Stimulated activated CD8-positive, alpha-beta memory T cell treated with anti-CD3 and anti-CD28 coated beads, Interleukin-4, amount 100 ng/mL, for 24 hours (primary cell): ENCODE measurements at regions not wholly inside any gene's neighbourhood (a gene's known extent, or its start where the extent isn't known, plus 50 kb on each side); places are given as distances from the start of the nearest gene placed in this dataset.

ENCODE experiments used
- DNase-seq: peaks from one replicate; pipeline ENCODE4 v3.0.0-alpha.2; 2020; ENCODE audit warnings: low read depth

DNA sequence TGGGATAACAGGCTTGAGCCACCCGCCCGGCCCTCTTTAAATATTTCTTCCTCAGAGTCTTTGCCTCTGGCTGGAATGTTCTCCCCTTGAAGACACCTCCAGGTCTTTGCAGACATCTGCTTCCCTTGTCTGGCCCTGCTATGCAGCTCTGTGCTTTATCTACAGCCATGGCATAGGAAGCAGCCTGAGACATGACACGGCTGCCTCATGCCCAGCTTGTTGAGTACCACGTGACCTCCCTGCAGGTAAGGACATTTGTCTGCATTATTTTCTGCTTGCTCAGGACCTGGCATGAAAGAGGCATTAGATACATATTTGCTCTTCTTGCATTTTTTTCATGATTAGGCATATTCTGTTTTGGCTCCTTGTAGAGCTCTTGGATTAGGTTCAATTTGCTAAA lies 113.8 kb upstream of the KLF6 start:
- no peak for DNase-seq

- no peak for DNase-seq
Measured at GRCh38 chr10:3897156-3897555, 112.1 kb upstream of the KLF6 start.

DNA sequence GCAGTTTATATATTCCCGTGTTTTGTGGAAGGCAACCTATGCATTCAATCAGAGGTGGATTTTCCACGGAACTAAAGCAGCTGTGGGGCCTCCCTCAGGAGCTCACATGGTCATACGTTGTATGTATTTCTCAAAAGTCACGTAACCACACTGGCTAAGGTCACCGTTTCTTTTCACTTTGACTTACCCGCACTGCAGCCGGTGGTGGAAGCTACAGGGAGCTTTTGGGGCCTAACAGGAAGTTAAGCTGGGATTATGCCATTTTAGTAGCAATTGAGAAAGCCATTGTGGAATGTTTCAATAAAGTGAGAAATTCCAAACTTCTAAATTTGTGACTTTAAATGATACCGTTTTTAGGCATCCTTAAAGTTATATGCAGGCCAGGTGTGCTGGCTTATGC lies 111.2 kb upstream of the KLF6 start:
- no peak for DNase-seq

DNA sequence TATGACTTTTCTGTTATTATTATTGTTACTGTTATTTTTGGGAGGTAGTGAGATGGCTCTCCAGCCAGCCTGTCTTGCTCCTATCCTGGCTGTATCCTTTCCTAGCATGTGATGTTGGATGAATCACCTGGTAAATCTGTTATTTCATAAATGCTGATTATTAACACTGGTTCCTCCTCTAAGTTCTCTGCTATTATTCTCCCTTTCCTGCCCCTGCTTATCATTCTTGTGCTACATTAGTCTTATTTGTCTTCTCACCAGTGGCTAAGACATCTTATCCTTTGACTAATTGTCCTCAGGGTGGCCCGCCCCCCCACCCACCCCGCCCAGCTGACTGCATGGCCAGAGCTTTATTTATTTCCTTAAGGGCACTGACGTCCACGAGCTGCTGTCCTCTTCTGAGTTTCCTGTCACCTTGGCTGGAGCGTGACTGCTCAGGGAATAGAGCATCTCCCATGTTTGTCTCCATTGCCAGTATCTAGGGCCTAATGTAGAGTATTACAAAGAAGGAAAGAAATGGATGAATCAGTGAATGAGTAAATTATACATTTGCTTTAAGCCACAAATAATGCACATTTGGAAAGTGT lies 110.1 kb upstream of the KLF6 start:
- DNase-seq: no peak

DNA sequence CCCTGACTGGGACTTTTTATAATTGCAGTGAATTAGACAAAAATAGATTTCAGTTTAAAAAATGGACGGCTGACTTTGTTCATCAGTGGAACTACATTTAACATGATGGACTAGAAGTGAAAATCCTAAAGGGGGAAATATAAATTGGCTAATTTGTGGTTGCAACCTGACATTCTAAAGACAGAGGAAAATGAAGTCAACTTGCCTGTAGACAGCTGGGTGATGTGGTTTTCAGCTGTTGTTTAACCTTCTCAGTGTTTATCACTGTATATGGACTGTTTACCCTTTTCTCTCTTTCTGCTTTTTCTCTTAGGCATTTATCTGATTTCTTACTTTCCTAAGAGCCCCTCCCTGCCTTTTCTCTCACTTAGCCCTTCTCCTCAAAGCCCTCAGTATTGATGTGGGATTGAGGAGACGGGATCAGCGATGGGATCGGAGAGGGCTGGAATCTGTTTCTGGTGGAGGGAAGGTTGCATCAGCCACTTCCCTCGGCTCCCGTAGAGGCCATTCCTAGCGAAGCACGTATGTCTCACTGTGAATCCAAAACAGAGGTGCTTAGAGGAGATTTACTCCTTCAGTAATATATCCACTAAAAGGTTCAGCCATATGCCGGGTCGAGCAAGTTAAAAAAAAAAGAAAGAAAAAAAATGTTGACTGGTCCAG lies 109.0 kb upstream of the KLF6 start:
- no peak for DNase-seq

GRCh38 chr10:3892440-3893425 lies 107.7 kb upstream of the KLF6 start:
- no peak for DNase-seq

- DNase-seq: no peak
Measured at GRCh38 chr10:3891396-3891795, 106.4 kb upstream of the KLF6 start.

DNA sequence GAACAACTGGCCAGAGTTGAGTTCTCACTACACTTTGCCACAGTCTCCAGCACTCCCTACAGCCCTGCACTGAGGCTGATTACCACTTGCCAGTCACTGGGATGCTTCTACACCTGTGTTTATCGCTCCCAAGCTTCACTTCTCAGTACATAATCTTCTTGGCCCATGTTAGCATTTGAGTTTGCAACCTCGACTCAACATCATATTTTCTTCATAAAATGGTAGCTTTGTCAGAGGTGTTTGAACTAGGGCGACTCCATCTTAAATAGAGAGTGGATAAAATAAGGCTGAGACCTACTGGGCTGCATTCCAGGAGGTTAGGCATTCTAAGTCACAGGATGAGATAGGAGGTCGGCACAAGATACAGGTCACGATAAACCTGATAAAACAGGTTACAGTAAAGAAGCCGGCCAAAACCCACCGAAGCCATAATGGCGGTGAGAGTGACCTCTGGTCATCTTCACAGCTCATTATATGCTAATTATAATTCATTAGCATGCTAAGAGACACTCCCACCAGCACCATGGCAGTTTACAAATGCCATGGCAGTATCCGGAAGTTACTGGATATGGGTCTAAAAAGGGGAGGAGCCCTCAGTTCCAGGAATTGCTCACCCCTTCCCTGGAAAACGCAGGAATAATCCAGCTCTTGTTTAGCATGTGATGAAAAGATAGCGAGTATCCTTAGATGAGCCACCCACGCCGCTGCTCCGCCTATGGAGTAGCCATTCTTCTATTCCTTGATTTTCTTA lies 105.8 kb upstream of the KLF6 start:
- no peak for DNase-seq

- no peak for DNase-seq
Measured at GRCh38 chr10:3889961-3890522, 105.0 kb upstream of the KLF6 start.

DNA sequence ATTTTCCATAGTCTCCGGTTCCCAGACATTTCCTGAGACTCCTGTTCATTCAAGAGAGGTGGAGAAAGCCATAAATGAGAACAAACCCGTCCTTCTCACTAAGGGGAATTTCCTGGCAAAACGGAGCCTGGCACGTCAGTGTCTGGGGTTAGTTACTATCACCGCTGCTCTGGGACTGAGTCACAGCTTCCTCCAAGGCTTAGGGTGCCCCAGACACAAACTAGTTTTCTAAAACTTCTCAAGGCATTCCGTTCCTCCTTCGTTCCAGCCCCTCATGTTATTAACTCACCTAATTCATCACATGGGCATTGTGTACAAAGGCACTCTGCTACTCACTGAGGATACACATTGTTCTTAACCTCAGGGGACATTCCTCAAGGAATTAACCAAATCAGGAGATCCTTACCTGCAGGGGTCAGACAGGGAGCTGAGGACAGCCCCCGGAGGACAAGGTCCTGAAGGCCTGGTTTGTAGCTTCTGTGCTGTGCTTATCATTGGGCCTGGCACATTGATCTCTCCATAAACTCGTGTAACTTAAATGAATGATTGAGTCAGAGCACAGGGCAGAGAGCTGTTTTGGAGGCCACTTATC lies 103.0 kb upstream of the KLF6 start:
- DNase-seq: peak; percentile 34

DNA sequence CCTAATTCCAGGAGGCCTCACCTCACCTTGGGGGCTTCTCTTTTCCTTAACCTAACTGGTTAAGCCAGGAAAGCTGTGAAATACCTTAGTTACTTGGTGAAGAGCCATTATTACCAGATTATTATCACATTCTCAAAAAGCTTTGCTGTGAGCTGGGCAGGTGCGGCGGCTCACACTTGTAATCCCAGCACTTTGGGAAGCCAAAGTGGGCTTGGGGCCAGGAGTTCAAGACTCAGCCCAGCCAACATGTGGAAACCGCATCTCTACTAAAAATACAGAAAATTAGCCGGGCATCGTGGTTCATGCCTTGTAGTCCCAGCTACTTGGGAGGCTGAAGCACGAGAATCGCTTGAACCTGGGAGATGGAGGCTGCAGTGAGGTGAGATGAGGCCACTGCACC lies 102.4 kb upstream of the KLF6 start:
- DNase-seq: no peak

DNA sequence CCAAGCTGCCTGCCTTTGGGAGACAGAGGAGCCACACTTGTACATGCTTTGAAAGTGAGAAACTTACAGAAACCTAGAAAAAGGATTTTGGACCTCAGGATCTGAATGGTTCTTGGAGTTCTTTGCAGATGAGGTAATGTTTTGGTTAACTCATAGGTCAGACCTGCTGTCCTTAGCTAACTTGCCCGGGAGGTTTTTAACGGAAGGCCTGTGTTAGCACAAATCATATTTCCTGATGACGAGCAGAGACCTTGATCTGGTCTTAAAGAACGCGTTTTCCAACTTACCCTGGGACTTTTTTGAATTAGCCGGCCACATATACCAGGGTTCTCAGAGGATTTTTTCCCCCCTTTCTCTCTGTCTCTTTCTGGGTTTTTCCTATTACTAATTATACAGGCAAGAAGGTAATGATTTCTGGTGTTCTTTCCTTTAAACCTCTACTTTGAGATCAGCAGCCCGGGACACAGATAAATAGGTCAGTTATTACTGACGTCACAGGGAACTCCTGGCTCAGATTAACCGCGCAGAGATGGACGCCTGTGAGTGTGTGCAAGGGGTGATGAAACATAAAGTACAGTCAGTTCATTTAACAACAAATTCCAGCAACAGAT lies 101.7 kb upstream of the KLF6 start:
- DNase-seq: no peak

- DNase-seq: no peak
Measured at GRCh38 chr10:3886191-3886590, 101.2 kb upstream of the KLF6 start.

DNA sequence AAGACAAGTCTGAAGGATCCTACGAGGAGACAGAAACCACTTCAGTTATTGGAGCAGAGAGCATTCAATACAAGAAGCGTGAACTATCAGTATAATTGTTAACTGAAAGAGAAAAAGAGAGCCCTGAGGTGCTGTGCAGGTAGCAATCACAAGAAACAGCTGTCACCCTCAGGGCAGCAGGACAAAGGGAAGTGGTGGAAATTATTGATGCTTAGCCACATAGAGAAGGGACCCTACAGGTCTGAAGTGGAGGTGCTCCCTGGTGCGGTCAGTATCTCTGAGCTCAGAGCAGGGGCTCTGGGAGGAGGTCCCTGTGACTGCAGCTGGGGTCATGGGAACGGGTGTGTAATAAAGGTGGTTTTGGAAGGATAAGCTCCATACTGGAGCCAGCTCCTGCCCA lies 97.8 kb upstream of the KLF6 start:
- no peak for DNase-seq

GRCh38 chr10:3881622-3882021 lies 96.6 kb upstream of the KLF6 start:
- DNase-seq: no peak

GRCh38 chr10:3879073-3879472 lies 94.1 kb upstream of the KLF6 start:
- no peak for DNase-seq

DNA sequence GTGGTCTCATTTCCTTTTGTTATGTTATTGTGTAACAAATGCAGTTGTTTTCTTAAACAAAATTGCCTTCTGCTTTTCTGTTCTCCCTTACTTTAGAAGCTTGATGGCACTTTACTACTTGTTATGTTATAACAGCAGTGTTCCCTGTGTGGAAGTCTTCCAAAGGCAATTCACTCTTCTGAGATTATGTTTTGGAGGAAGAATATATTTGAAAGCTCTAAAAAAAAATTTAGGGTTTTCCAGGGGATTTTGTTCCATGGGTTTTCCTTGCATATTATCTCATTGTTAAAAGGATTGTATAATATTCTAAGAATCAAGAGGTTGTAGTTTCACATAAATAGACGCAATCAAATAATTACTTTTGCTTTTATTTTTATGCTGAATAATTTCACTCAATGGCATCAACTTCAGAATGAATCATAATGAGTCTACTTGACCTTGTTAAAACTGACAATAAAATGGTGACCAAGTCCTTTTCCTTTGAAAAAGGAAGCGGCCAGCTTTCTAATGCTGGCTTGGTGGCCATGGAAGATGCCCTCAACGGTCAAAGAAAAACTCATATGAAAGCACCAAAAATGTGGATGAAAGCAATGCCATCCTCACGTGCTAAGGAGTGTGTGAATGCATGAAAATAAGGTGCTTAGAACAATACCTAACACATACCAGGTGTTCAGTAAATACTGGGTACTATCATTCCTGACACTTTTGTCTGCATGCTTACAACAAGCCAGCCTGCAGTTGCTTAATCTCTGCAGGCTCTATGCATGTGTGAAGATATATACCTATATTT lies 92.4 kb upstream of the KLF6 start:
- DNase-seq: no peak

GRCh38 chr10:3876350-3876962 lies 91.4 kb upstream of the KLF6 start:
- DNase-seq: no peak

- no peak for DNase-seq
Measured at GRCh38 chr10:3875842-3876235, 90.8 kb upstream of the KLF6 start.
